Suppressor macrophage (primary cell): ENCODE measurements at regions not wholly inside any gene's neighbourhood (a gene's known extent, or its start where the extent isn't known, plus 50 kb on each side); places are given as distances from the start of the nearest gene placed in this dataset.

ENCODE experiments used
- DNase-seq, 4 experiments: peaks; one replicate each; pipeline ENCODE4 v3.0.0-alpha.2; 2020 to 2022

DNA sequence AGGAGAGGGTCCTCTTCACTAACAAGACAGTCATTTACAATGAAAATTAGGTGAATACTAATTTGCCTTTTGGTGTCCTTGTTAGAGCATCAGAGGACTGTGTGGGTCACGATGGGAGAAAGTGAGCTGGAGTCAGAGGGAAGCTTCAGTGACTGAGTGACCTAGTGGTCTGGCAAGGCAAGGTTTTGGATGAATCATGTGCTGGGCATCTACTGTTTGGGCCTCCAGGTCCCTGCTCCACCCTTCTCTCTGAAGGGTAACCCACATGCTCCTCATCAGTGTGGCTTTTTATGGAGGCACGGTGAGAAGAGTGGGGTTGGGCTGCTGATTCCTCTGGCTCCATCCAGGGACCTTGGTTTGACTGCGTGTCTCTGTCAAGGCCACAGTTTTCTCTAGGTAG lies 60.5 kb upstream of the EXOC2 start:
- no peak for DNase-seq

DNA sequence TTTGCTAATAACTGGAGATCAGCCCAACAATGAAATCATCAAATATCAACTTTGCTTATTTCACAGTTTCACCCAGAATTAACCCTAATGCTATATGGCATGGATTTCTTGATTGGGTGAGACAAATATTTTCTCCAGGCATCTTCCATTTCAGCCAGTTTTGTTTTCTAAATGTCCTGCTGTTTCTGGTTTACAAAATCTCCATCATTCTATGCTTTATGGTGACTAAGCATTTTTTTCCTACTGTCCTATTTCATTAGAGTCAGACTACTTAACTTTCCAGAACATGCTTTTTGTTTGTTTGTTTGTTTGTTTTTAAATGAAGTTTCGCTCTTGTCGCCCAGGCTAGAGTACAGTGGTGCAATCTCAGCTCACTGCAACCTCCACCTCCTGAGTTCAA lies 59.5 kb upstream of the EXOC2 start:
- DNase-seq, result no peak

DNA sequence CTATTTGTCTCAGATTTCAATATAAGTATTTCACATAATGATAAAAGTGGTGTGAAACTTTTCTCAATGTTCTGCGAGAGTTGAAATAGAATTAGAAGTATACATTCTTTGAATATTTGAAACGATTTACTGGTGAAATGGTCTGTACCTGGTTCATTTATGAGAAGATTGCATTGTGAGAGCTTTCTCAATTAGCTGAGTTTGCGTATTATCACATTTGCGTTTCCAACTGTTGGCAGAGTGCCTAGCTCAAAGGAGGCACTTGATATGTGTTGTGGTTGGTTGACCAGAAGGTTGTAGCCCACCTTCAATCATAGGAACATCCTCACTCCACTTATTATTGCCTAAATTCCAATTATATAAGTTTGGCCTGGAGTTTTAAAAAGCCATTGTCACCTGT lies 58.8 kb upstream of the EXOC2 start:
- no peak for DNase-seq

DNA sequence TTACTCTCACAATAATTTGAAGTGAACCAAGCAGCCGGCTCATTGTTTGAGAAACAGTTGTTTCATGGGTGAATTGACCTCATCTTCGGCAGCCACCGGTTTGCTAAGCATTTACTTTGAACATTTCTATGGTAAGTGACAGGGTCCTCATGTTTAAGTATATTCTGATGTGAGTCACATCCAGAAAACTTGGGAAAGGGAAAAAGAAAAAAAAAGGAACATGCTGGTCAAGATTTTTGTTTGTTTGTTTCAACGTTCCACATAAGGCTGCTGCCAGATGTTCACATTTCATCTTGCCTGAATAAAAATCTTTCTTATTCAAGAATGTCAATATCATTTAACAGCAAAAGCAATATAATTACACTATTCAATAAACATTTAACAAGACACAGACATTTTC lies 55.0 kb upstream of the EXOC2 start:
- DNase-seq, result no peak

DNA sequence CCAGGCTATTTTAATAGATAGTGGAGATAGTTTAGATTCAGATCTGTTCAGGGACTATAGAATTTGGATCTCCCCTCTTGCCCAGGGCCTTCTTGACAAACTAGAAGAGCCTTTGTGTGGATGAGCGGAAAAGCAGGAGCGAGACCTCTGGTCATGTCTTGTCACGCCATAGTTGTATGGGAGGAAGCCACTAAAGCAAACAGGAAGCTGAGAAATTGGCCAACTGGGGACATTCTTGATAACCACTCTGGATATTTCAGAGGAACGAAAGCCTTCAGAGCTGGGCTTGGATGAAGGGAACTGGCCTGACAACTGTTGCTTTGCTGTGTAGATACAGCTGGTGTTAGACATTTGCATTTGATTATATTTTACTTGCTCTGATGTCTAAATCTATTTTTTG lies 54.1 kb upstream of the EXOC2 start:
- no peak for DNase-seq

DNA sequence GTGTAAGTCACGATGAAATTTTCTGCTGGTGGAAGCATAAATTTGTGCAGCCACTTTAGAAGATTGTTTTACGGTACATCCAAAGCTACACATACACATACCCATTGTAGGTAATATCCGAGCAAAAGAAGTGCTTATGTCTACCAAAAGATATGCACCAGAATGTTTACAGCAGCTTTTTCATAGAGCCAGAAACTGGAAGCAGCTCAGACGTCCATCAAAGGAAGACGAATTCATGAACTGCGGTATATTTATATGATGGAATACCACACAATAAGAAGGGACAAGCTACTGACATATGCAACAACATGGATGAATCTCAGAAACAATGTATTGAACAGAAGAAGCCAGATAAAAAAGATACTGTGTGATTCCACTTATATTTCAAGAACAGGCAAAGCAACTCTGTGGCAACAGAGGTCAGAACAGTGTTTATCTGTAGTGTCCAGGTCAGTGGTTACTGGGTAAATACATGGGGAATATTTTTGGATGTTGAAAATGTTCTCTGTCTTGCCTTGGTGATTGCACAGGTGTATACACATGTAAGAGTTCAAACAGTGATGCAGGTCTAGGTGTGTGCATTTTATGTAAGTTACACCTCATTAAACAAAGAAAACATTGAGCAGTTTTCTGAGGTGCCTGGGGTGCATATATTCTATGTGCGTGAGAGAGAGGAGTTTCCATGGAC lies 51.9 kb upstream of the EXOC2 start:
- no peak for DNase-seq

DNA sequence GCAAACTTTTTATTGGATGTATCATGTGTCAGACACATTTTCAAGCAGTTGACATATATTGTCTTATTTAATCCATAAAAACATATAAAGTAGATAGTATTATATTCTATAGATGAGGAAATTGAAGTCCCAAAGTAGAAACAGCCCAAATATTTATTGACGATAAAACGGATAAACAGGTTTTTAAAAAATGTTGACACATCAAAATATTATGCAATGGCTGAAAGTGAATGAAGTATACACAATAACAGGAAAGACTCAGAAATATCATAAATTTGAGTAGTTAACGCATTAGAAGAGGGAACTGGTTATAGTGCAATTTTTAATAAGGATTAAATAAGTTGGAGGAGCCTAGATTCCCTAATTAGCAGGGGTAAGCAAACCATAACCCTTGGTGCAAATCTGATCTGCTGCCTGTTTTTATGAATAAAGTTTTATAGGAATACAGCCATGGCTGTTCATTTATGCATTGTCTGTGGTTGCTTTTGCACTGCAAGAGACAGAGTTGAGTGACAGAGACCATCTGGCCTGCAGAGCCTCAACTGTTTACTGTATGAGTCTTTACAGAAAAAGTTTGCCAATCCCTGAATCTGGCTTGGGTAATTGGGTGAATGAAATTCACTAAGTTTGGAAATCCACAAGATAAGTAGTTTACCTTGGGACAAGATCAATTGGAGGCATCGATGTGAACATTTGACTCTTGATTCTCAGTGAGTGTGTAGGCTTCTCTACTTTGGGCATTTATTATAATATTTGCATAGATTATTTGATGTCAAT lies 50.6 kb upstream of the EXOC2 start:
- no peak for DNase-seq
